ENCODE measurements at regions not wholly inside any gene's neighbourhood (a gene's known extent, or its start where the extent isn't known, plus 50 kb on each side); places are given as distances from the start of the nearest gene placed in this dataset.
A peak's percentile ranks its signal among the peaks of the same experiment; 100 is the strongest.
"Not testable (repeated sequence)": the region's sequence is repeated elsewhere in the genome, so short reads cannot be mapped to it uniquely, and the experiment has no call there.

- H3K27ac ChIP-seq (ENCODE audit: low read depth): no peak overlapping the region
- no peaks in the 10 kb centered on the region for H3K4me1 ChIP-seq (ENCODE audit: insufficient read depth)
- no peak overlapping the region for H3K4me2 ChIP-seq
- H3K36me3 ChIP-seq (ENCODE audit: insufficient read depth): no peaks in the 10 kb centered on the region; the same call in none of the 2 replicates
- no peak for ATAC-seq
- 0 out of 2 replicates have a peak, but pooled peaks cover 3% of the 10 kb centered on the region for H3K9me2 ChIP-seq (ENCODE audit: insufficient read depth)
- no peak for TF ChIP-seq CTCF (conservative IDR thresholded peaks at IDR 0.05; ENCODE audit: low read depth in 2 of 2)
- TF ChIP-seq, protein P1, sequence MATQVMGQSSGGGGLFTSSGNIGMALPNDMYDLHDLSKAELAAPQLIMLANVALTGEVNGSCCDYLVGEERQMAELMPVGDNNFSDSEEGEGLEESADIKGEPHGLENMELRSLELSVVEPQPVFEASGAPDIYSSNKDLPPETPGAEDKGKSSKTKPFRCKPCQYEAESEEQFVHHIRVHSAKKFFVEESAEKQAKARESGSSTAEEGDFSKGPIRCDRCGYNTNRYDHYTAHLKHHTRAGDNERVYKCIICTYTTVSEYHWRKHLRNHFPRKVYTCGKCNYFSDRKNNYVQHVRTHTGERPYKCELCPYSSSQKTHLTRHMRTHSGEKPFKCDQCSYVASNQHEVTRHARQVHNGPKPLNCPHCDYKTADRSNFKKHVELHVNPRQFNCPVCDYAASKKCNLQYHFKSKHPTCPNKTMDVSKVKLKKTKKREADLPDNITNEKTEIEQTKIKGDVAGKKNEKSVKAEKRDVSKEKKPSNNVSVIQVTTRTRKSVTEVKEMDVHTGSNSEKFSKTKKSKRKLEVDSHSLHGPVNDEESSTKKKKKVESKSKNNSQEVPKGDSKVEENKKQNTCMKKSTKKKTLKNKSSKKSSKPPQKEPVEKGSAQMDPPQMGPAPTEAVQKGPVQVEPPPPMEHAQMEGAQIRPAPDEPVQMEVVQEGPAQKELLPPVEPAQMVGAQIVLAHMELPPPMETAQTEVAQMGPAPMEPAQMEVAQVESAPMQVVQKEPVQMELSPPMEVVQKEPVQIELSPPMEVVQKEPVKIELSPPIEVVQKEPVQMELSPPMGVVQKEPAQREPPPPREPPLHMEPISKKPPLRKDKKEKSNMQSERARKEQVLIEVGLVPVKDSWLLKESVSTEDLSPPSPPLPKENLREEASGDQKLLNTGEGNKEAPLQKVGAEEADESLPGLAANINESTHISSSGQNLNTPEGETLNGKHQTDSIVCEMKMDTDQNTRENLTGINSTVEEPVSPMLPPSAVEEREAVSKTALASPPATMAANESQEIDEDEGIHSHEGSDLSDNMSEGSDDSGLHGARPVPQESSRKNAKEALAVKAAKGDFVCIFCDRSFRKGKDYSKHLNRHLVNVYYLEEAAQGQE (IDR thresholded peaks at IDR 0.05; ENCODE audit: unreplicated experiment): no peak
- no peak for TF ChIP-seq EZH2 (IDR thresholded peaks at IDR 0.05; ENCODE audit: low read depth, unreplicated experiment)
- no peak for TF ChIP-seq JUNB (IDR thresholded peaks at IDR 0.05; ENCODE audit: unreplicated experiment)
- no peak for TF ChIP-seq ETS1 (IDR thresholded peaks at IDR 0.05)
- TF ChIP-seq ZNF114 (CRISPR knock-in tag; IDR thresholded peaks at IDR 0.05): no peak
- TF ChIP-seq POLR2AphosphoS5 (IDR thresholded peaks at IDR 0.05; ENCODE audit: low read depth): no peak
- TF ChIP-seq CREB1 (CRISPR knock-in tag; IDR thresholded peaks at IDR 0.05; ENCODE audit: low read depth): no peak
- no peak for TF ChIP-seq ZNF331 (CRISPR knock-in tag; IDR thresholded peaks at IDR 0.05; ENCODE audit: low read depth)
- H3K27me3 ChIP-seq (ENCODE audit: insufficient read depth): no peaks in the 10 kb centered on the region
- H3K27me3 Mint-ChIP-seq (ENCODE audit: insufficient read depth, low read depth, poor library complexity): no peaks in the 10 kb centered on the region
- H3K36me3 Mint-ChIP-seq (ENCODE audit: low read depth): peaks cover 16% of the 10 kb centered on the region
- H3F3A ChIP-seq (replicated peaks; ENCODE audit: low read depth): no peaks in the 10 kb centered on the region
- H3K9me3 Mint-ChIP-seq: peaks cover 20% of the 10 kb centered on the region
- H3K4me3 ChIP-seq: no peak overlapping the region
- H3K79me2 ChIP-seq (replicated peaks; ENCODE audit: insufficient read depth): no peaks in the 10 kb centered on the region
- no peaks in the 10 kb centered on the region for H4K20me1 ChIP-seq (replicated peaks; ENCODE audit: insufficient read depth)
- H3K27ac Mint-ChIP-seq: no peak overlapping the region
- H2AFZ ChIP-seq: peak overlapping the region; percentile 15; the same call in 1 of the 2 replicates
- no peak overlapping the region for H3K4me3 Mint-ChIP-seq
- H3K4me1 Mint-ChIP-seq: no peaks in the 10 kb centered on the region
- DNase-seq (ENCODE audit: low spot score): no peak
Measured at GRCh38 chr12:33546004-33546403, 106.4 kb upstream of the SYT10 start.

DNA sequence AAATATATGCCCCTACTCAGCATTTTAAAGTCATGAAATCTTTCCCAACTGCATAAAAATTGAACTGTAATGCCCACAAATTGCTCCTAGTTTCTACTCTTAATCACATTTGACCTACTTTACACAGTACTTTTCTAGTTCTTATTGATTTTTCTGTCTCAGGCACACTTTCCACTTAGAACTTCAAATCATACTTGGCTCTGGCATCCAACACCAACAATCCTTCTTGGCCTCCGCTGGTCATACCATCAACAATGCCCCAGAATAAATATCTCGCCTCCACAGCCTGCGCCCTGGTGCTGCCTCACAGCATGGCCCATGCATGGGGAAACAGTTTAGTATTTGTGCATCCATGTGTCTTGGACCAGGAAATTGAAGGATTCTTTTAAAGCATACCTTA lies 107.5 kb upstream of the SYT10 start:
- no peak for ATAC-seq

GRCh38 chr12:33550214-33550613 lies 110.6 kb upstream of the SYT10 start:
- peaks cover 23% of the 10 kb centered on the region for H3K36me3 Mint-ChIP-seq (ENCODE audit: low read depth)
- not testable (repeated sequence) for H3K9me2 ChIP-seq (ENCODE audit: insufficient read depth); H3K27ac ChIP-seq (ENCODE audit: low read depth); H3K4me3 ChIP-seq; H3F3A ChIP-seq (replicated peaks; ENCODE audit: low read depth); H3K4me3 Mint-ChIP-seq; H3K4me2 ChIP-seq; H3K27ac Mint-ChIP-seq; H3K27me3 ChIP-seq (ENCODE audit: insufficient read depth); ATAC-seq; H3K36me3 ChIP-seq (ENCODE audit: insufficient read depth); DNase-seq (ENCODE audit: low spot score); H3K79me2 ChIP-seq (replicated peaks; ENCODE audit: insufficient read depth); H3K4me1 ChIP-seq (ENCODE audit: insufficient read depth); H4K20me1 ChIP-seq (replicated peaks; ENCODE audit: insufficient read depth); H3K27me3 Mint-ChIP-seq (ENCODE audit: insufficient read depth, low read depth, poor library complexity); H2AFZ ChIP-seq; H3K4me1 Mint-ChIP-seq
- peaks cover 31% of the 10 kb centered on the region for H3K9me3 Mint-ChIP-seq

More for the DNA sequence above, 107.5 kb upstream of the SYT10 start:
- H3K27me3 ChIP-seq (ENCODE audit: insufficient read depth): no peaks in the 10 kb centered on the region
- H2AFZ ChIP-seq: no peak overlapping the region; the same call in 1 of the 2 replicates
- peaks cover 19% of the 10 kb centered on the region for H3K36me3 Mint-ChIP-seq (ENCODE audit: low read depth)
- TF ChIP-seq JUNB (IDR thresholded peaks at IDR 0.05; ENCODE audit: unreplicated experiment): no peak
- TF ChIP-seq ZNF114 (CRISPR knock-in tag; IDR thresholded peaks at IDR 0.05): no peak
- no peak for TF ChIP-seq POLR2AphosphoS5 (IDR thresholded peaks at IDR 0.05; ENCODE audit: low read depth)
- no peaks in the 10 kb centered on the region for H3K4me1 ChIP-seq (ENCODE audit: insufficient read depth)
- H3K27me3 Mint-ChIP-seq (ENCODE audit: insufficient read depth, low read depth, poor library complexity): no peaks in the 10 kb centered on the region
- no peak overlapping the region for H3K4me2 ChIP-seq
- no peaks in the 10 kb centered on the region for H4K20me1 ChIP-seq (replicated peaks; ENCODE audit: insufficient read depth)
- no peak overlapping the region for H3K27ac ChIP-seq (ENCODE audit: low read depth)
- no peak overlapping the region for H3K4me3 Mint-ChIP-seq
- H3K79me2 ChIP-seq (replicated peaks; ENCODE audit: insufficient read depth): no peaks in the 10 kb centered on the region
- H3F3A ChIP-seq (replicated peaks; ENCODE audit: low read depth): no peaks in the 10 kb centered on the region
- H3K9me2 ChIP-seq (ENCODE audit: insufficient read depth): 0 out of 2 replicates have a peak, but pooled peaks cover 3% of the 10 kb centered on the region
- no peaks in the 10 kb centered on the region for H3K4me1 Mint-ChIP-seq
- no peak overlapping the region for H3K27ac Mint-ChIP-seq
- H3K9me3 Mint-ChIP-seq: peaks cover 25% of the 10 kb centered on the region
- no peak for DNase-seq (ENCODE audit: low spot score)
- H3K4me3 ChIP-seq: no peak overlapping the region
- no peaks in the 10 kb centered on the region; the same call in 1 of the 2 replicates for H3K36me3 ChIP-seq (ENCODE audit: insufficient read depth)
